SU-DHL-6 (cell line): ENCODE measurements at regions not wholly inside any gene's neighbourhood (a gene's known extent, or its start where the extent isn't known, plus 50 kb on each side); places are given as distances from the start of the nearest gene placed in this dataset.

Experiments used
- H2AFZ ChIP-seq: fragments of 200-600 bp; sonication (generic); 2 replicates; pipeline ENCODE4 v1.6.1; 2014; ENCODE audit warnings: low read depth, mild to moderate bottlenecking, moderate library complexity, mixed read lengths, antibody characterized with exemption, low read length; ENCODE audit not compliant: severe bottlenecking
- H3F3A ChIP-seq: fragments of 200-600 bp; shearing (Covaris generic); 2 replicates; pipeline ENCODE4 v1.6.0; 2016; ENCODE audit warnings: antibody characterized with exemption, mild to moderate bottlenecking; ENCODE audit not compliant: insufficient read depth
- H3K27ac ChIP-seq: fragments of 200-600 bp; sonication (generic); 2 replicates; pipeline ENCODE4 v1.5.1; 2016; ENCODE audit warnings: low read depth, mild to moderate bottlenecking, low read length, moderate library complexity, mixed read lengths
- H3K27me3 ChIP-seq: fragments of 200-600 bp; sonication (generic), shearing (Covaris generic); 2 replicates; pipeline ENCODE4 v1.6.0; 2014; ENCODE audit warnings: mild to moderate bottlenecking, low read length
- H3K36me3 ChIP-seq: fragments of 200-600 bp; sonication (generic); 2 replicates; pipeline ENCODE4 v1.6.1; 2014; ENCODE audit warnings: mild to moderate bottlenecking, low read length, mixed read lengths
- H3K4me2 ChIP-seq: fragments of 300-600, 200-600 bp; shearing (Covaris generic), sonication (generic); 2 replicates; pipeline ENCODE4 v1.6.0; 2014; ENCODE audit warnings: low read length, low read depth, mild to moderate bottlenecking; ENCODE audit not compliant: poor library complexity, severe bottlenecking
- H3K4me3 ChIP-seq: fragments of 200-600 bp; sonication (generic); 2 replicates; pipeline ENCODE4 v1.5.1; 2014; ENCODE audit warnings: antibody characterized with exemption, low read length, mild to moderate bottlenecking, mixed read lengths; ENCODE audit not compliant: insufficient read depth, poor library complexity, severe bottlenecking
- H3K79me2 ChIP-seq: fragments of 200-600 bp; sonication (generic); 2 replicates; pipeline ENCODE4 v1.6.1; 2014; ENCODE audit warnings: mild to moderate bottlenecking, low read length, moderate library complexity; ENCODE audit not compliant: insufficient read depth
- H3K9ac ChIP-seq: fragments of 200-600 bp; sonication (generic); 2 replicates; pipeline ENCODE4 v1.7.0; 2014; ENCODE audit warnings: mild to moderate bottlenecking, low read length
- H3K9me2 ChIP-seq: fragments of 200-600 bp; sonication (generic); replicated peaks from 2 replicates; pipeline ENCODE4 v1.6.1; 2014; ENCODE audit warnings: low read length; ENCODE audit not compliant: insufficient read depth
- H3K9me3 ChIP-seq: fragments of 200-600 bp; sonication (generic); 2 replicates; pipeline ENCODE4 v1.6.1; 2014; ENCODE audit warnings: low read length, mixed read lengths; ENCODE audit not compliant: insufficient read depth
- H4K20me1 ChIP-seq: fragments of 200-600 bp; sonication (generic); 2 replicates; pipeline ENCODE4 v1.6.1; 2014; ENCODE audit warnings: low read depth, mild to moderate bottlenecking, antibody characterized with exemption, low read length, moderate library complexity, mixed read lengths
- EZH2phosphoT487 ChIP-seq: fragments of 200-600 bp; sonication (generic), shearing (Covaris generic); conservative IDR thresholded peaks from 2 replicates; pipeline ENCODE4 v1.6.1; 2018; ENCODE audit warnings: mild to moderate bottlenecking, antibody characterized with exemption, low read length, moderate library complexity, mixed read lengths
- TF ChIP-seq, protein P1 (sequence below): fragments of 200-600 bp; sonication (generic); IDR thresholded peaks from one replicate; pipeline ENCODE4 v1.5.1; 2017; ENCODE audit warnings: antibody characterized with exemption, mild to moderate bottlenecking, low read length, moderate library complexity; ENCODE audit not compliant: insufficient read depth, poor library complexity, severe bottlenecking

DNA sequence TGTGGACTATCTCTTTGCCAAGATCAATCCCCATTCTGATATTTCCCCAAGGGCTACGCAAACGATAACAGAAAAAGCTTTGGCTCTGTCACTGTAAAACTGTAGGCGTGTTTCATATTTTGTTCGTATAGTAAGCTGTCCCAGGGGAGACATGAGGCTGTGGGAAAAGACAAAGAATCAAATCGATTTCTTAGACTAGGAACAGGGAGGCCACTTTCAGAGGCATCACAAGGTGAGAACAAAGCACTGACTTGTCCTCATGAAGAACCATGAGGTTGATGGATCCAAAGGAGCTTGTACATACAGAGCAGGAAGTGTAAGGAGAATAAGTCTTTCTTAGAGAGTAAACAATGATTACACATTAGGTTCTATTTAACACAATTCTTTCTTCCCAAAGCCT, 255.7 kb downstream of the HNMT start:
- H3K27me3 ChIP-seq: no peaks in the 10 kb centered on the region
- TF ChIP-seq EZH2phosphoT487: no peak
- TF ChIP-seq, protein P1, sequence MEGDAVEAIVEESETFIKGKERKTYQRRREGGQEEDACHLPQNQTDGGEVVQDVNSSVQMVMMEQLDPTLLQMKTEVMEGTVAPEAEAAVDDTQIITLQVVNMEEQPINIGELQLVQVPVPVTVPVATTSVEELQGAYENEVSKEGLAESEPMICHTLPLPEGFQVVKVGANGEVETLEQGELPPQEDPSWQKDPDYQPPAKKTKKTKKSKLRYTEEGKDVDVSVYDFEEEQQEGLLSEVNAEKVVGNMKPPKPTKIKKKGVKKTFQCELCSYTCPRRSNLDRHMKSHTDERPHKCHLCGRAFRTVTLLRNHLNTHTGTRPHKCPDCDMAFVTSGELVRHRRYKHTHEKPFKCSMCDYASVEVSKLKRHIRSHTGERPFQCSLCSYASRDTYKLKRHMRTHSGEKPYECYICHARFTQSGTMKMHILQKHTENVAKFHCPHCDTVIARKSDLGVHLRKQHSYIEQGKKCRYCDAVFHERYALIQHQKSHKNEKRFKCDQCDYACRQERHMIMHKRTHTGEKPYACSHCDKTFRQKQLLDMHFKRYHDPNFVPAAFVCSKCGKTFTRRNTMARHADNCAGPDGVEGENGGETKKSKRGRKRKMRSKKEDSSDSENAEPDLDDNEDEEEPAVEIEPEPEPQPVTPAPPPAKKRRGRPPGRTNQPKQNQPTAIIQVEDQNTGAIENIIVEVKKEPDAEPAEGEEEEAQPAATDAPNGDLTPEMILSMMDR: no peak
- H4K20me1 ChIP-seq: no peaks in the 10 kb centered on the region
- no peak overlapping the region for H3K27ac ChIP-seq
- no peaks in the 10 kb centered on the region for H3F3A ChIP-seq
- H3K4me3 ChIP-seq: no peak overlapping the region
- H2AFZ ChIP-seq: no peak overlapping the region
- no peaks in the 10 kb centered on the region for H3K36me3 ChIP-seq
- H3K9me2 ChIP-seq: no peaks in the 10 kb centered on the region
- H3K9ac ChIP-seq: no peak overlapping the region
- no peaks in the 10 kb centered on the region for H3K79me2 ChIP-seq
- no peak overlapping the region for H3K4me2 ChIP-seq
- H3K9me3 ChIP-seq: no peaks in the 10 kb centered on the region

DNA sequence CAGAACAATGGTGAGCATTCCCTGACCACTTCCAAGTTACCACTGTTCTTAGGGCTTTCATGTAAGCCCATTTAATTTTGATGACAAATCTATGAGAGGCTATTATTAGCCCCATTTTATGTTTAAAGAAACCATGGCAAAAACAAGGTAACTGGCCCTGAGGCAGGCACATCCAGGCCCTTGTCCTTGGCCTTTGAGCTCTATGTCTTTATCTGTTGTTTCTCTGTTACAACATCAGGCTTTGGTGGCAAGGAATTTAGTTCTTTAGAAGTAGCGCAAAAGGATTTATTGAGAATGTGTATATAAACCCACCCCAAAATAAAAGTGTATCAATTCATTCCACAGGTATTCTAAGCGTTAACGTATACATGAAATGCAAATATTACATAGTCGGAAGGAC, 257.1 kb downstream of the HNMT start:
- no peak for TF ChIP-seq EZH2phosphoT487
- TF ChIP-seq, protein P1: no peak
- Histone ChIP-seq H3K4me3 (no peak overlapping the region), H3K9me3 (no peaks in the 10 kb centered on the region), H3K36me3 (no peaks in the 10 kb centered on the region), H3K9me2 (no peaks in the 10 kb centered on the region), H3K79me2 (no peaks in the 10 kb centered on the region), H3K9ac (no peak overlapping the region), H2AFZ (no peak overlapping the region), H4K20me1 (no peaks in the 10 kb centered on the region), H3K4me2 (no peak overlapping the region), H3K27me3 (no peaks in the 10 kb centered on the region), H3K27ac (no peak overlapping the region), H3F3A (no peaks in the 10 kb centered on the region)

DNA sequence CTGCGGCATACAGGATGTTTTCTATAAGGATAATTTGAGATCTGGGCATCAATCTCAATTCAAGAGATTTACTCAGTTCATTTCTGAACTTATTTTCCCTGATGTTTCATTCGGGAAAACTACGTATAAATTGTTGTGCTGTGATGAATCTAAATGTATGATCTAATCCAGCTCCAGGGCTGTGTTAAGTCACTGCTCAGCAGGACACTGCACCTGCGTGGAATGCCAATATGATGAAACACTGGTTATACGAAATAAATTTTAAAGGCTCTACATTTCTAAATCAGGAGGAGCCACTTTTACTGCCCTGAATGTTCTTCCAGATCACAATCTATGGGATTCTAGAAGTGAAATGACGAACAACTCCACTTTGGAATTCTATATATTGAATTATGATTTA, 259.0 kb downstream of the HNMT start:
- Histone ChIP-seq H3K4me2 (no peak overlapping the region), H3K36me3 (no peaks in the 10 kb centered on the region), H4K20me1 (no peaks in the 10 kb centered on the region), H3K27ac (no peak overlapping the region), H3F3A (no peaks in the 10 kb centered on the region), H3K9me3 (no peaks in the 10 kb centered on the region), H3K79me2 (no peaks in the 10 kb centered on the region), H3K4me3 (no peak overlapping the region), H3K9ac (no peak overlapping the region), H2AFZ (no peak overlapping the region), H3K27me3 (no peaks in the 10 kb centered on the region), H3K9me2 (no peaks in the 10 kb centered on the region)
- TF ChIP-seq EZH2phosphoT487: no peak

DNA sequence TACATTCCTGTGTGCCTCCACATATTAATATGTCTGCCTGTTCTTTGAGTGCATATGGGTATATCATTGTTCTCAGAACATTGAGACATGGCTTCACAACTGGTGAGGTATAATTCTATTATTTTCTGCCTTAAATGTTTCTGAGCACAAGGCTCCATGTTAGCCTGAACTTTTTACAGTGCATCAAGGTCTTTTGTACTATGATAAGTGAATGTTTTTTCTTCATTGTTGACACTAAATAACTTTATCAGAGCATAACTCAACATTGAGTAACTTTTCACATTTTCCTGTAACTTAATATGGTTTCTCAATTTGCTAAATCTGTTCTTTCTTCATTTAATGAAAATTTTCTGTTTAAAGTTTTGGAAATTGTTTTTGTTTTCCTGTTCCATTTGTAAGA, 262.9 kb downstream of the HNMT start:
- no peaks in the 10 kb centered on the region for H3K27me3 ChIP-seq
- H3K79me2 ChIP-seq: no peaks in the 10 kb centered on the region
- TF ChIP-seq EZH2phosphoT487: no peak
- TF ChIP-seq, protein P1: no peak
- no peaks in the 10 kb centered on the region for H4K20me1 ChIP-seq
- no peaks in the 10 kb centered on the region for H3F3A ChIP-seq
- no peak overlapping the region for H3K4me2 ChIP-seq
- H3K4me3 ChIP-seq: no peak overlapping the region
- no peak overlapping the region for H3K9ac ChIP-seq
- no peaks in the 10 kb centered on the region for H3K9me3 ChIP-seq
- no peaks in the 10 kb centered on the region for H3K9me2 ChIP-seq
- H2AFZ ChIP-seq: no peak overlapping the region
- no peaks in the 10 kb centered on the region for H3K36me3 ChIP-seq
- H3K27ac ChIP-seq: no peak overlapping the region
